ENCODE measurements at regions not wholly inside any gene's neighbourhood (a gene's known extent, or its start where the extent isn't known, plus 50 kb on each side); places are given as distances from the start of the nearest gene placed in this dataset.

- TF ChIP-seq RAD21 (IDR thresholded peaks at IDR 0.05; ENCODE audit: low read length): no peak
- no peak for TF ChIP-seq SMC3 (IDR thresholded peaks at IDR 0.05; ENCODE audit: low read depth, low read length)
- no peak for TF ChIP-seq MAX (IDR thresholded peaks at IDR 0.05; ENCODE audit: low read depth)
- no peak for TF ChIP-seq RCOR1 (IDR thresholded peaks at IDR 0.05; ENCODE audit: low read length)
- TF ChIP-seq CTCF (IDR thresholded peaks at IDR 0.05): no peak
- TF ChIP-seq FOXJ3 (CRISPR knock-in tag; IDR thresholded peaks at IDR 0.05): no peak
- TF ChIP-seq EP300 (IDR thresholded peaks at IDR 0.05; ENCODE audit: borderline replicate concordance in 1 of 2, low read depth in 1 of 2, low read length in 1 of 2): no peak
- no peak for TF ChIP-seq SIN3A (IDR thresholded peaks at IDR 0.05; ENCODE audit: borderline replicate concordance, low read depth, low read length)
- no peak for TF ChIP-seq REST (IDR thresholded peaks at IDR 0.05; ENCODE audit: low read depth, low read length)
These were observed 559.7 kb upstream of the POU3F2 start for GRCh38 chr6:98274691-98275090.
